ENCODE measurements at regions not wholly inside any gene's neighbourhood (a gene's known extent, or its start where the extent isn't known, plus 50 kb on each side); places are given as distances from the start of the nearest gene placed in this dataset.

- Mint-ChIP-seq H3K4me3 (no peak overlapping the region), H3K27ac (no peak overlapping the region), H3K27me3 (ENCODE audit: low read depth) (peaks cover 9% of the 10 kb centered on the region), H3K4me1 (no peaks in the 10 kb centered on the region), H3K36me3 (ENCODE audit: low read depth) (no peaks in the 10 kb centered on the region), H3K9me3 (no peaks in the 10 kb centered on the region)
- no peak for TF ChIP-seq CTCF (IDR thresholded peaks at IDR 0.05; ENCODE audit: unreplicated experiment in 3 of 3)
Observed at GRCh38 chr3:59277816-59278215, 228.0 kb upstream of the CFAP20DC start.

- Mint-ChIP-seq H3K4me3 (no peak overlapping the region), H3K4me1 (no peaks in the 10 kb centered on the region), H3K36me3 (ENCODE audit: low read depth) (no peaks in the 10 kb centered on the region), H3K27ac (no peak overlapping the region), H3K9me3 (no peaks in the 10 kb centered on the region), H3K27me3 (ENCODE audit: low read depth) (peaks cover 6% of the 10 kb centered on the region)
- no peak for TF ChIP-seq CTCF (IDR thresholded peaks at IDR 0.05; ENCODE audit: unreplicated experiment in 3 of 3)
Observed at GRCh38 chr3:59277201-59277600, 227.4 kb upstream of the CFAP20DC start.

GRCh38 chr3:59273976-59274375 is 224.2 kb upstream of the CFAP20DC start:
- Mint-ChIP-seq H3K4me3 (no peak overlapping the region), H3K9me3 (no peaks in the 10 kb centered on the region), H3K27ac (no peak overlapping the region), H3K27me3 (ENCODE audit: low read depth) (peaks cover 4% of the 10 kb centered on the region), H3K36me3 (ENCODE audit: low read depth) (no peaks in the 10 kb centered on the region), H3K4me1 (no peaks in the 10 kb centered on the region)
- TF ChIP-seq CTCF (IDR thresholded peaks at IDR 0.05; ENCODE audit: unreplicated experiment in 3 of 3): no peak

- H3K36me3 Mint-ChIP-seq (ENCODE audit: low read depth): no peaks in the 10 kb centered on the region
- no peaks in the 10 kb centered on the region for H3K4me1 Mint-ChIP-seq
- no peak overlapping the region for H3K27ac Mint-ChIP-seq
- no peak overlapping the region for H3K4me3 Mint-ChIP-seq
- no peak for TF ChIP-seq CTCF (IDR thresholded peaks at IDR 0.05; ENCODE audit: unreplicated experiment in 3 of 3)
- peaks cover 4% of the 10 kb centered on the region for H3K27me3 Mint-ChIP-seq (ENCODE audit: low read depth)
- no peaks in the 10 kb centered on the region for H3K9me3 Mint-ChIP-seq
Observed at GRCh38 chr3:59271971-59272370, 222.1 kb upstream of the CFAP20DC start.

GRCh38 chr3:59270921-59271320 is 221.1 kb upstream of the CFAP20DC start:
- Mint-ChIP-seq H3K4me1 (no peaks in the 10 kb centered on the region), H3K36me3 (ENCODE audit: low read depth) (no peaks in the 10 kb centered on the region), H3K27ac (no peak overlapping the region), H3K9me3 (no peaks in the 10 kb centered on the region), H3K4me3 (no peak overlapping the region), H3K27me3 (ENCODE audit: low read depth) (peaks cover 4% of the 10 kb centered on the region)
- TF ChIP-seq CTCF (IDR thresholded peaks at IDR 0.05; ENCODE audit: unreplicated experiment in 3 of 3): no peak

- Mint-ChIP-seq H3K27me3 (ENCODE audit: low read depth) (peaks cover 4% of the 10 kb centered on the region), H3K27ac (no peak overlapping the region), H3K36me3 (ENCODE audit: low read depth) (no peaks in the 10 kb centered on the region), H3K4me3 (no peak overlapping the region), H3K9me3 (no peaks in the 10 kb centered on the region), H3K4me1 (no peaks in the 10 kb centered on the region)
- TF ChIP-seq CTCF (IDR thresholded peaks at IDR 0.05; ENCODE audit: unreplicated experiment in 3 of 3): no peak
Observed at GRCh38 chr3:59270209-59270608, 220.4 kb upstream of the CFAP20DC start.

Measured in nephron (organoid).